HG03442 (cell line): ENCODE measurements at regions not wholly inside any gene's neighbourhood (a gene's known extent, or its start where the extent isn't known, plus 50 kb on each side); places are given as distances from the start of the nearest gene placed in this dataset.
"Not testable (repeated sequence)": the region's sequence is repeated elsewhere in the genome, so short reads cannot be mapped to it uniquely, and the experiment has no call there.

Source experiments
- ATAC-seq: cut with Tn5 transposase; IDR thresholded peaks from one replicate; pipeline ENCODE4 v1.9.1; 2021; ENCODE audit warnings: mild to moderate bottlenecking, moderate library complexity; ENCODE audit not compliant: unreplicated experiment

DNA sequence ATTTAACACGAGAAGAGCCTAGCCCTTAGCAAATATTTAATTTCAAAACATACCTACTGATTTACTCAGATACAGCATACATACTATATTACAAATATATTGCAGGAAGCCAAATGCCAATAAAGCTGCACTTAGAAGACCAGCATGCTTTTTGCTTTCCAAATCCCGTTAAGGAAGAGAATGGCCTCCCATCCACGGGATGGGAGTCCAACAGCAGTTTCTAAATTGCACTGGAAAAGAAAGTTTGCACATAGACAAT lies 156.3 kb upstream of the FOXN3 start:
- ATAC-seq = no peak

GRCh38 chr14:89572596-89573398 lies 155.8 kb upstream of the FOXN3 start:
- no peak for ATAC-seq

- ATAC-seq = no peak
Observed at GRCh38 chr14:89571491-89571890, 154.5 kb upstream of the FOXN3 start.

- ATAC-seq = no peak
Observed at GRCh38 chr14:89566644-89567415, 149.8 kb upstream of the FOXN3 start.

- no peak for ATAC-seq
Observed at GRCh38 chr14:89566180-89566579, 149.1 kb upstream of the FOXN3 start.

DNA sequence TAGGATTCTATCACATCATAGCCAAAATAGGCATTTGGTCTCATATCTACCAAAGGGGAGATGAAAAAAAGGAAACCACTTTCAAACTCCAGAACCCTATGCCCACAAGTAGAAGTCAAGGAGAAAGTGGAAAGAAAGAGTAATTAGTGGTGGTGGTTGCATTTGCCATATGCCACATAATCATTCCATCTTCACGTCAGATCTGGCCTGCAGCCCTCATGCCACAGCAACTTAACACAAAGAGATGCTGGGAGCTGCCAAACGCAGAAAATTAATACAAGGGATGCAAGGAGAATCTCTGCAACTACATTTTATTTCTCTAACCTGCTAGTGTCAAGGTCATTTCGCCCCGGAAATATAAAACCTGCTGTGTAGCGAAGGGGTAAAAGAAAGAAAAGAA lies 148.6 kb upstream of the FOXN3 start:
- ATAC-seq = no peak

DNA sequence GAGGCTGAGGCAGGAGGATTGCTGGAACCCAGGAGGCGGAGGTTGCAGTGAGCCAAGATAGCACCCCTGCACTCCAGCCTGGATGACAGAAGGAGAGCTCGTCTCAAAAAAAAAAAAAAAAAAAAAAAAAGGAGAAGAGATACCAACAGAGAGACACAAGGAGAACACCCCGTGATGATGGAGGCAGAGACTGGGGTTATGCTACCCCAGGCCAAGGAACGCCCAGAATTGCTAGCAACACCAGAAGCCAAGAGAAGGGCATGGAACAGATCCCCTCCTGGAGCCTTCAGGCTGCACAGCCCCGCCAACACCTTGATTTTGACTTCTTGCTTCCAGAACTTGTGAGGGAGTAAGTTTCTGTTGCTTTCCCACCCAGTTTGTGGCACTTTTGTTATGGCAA lies 148.0 kb upstream of the FOXN3 start:
- ATAC-seq = no peak

DNA sequence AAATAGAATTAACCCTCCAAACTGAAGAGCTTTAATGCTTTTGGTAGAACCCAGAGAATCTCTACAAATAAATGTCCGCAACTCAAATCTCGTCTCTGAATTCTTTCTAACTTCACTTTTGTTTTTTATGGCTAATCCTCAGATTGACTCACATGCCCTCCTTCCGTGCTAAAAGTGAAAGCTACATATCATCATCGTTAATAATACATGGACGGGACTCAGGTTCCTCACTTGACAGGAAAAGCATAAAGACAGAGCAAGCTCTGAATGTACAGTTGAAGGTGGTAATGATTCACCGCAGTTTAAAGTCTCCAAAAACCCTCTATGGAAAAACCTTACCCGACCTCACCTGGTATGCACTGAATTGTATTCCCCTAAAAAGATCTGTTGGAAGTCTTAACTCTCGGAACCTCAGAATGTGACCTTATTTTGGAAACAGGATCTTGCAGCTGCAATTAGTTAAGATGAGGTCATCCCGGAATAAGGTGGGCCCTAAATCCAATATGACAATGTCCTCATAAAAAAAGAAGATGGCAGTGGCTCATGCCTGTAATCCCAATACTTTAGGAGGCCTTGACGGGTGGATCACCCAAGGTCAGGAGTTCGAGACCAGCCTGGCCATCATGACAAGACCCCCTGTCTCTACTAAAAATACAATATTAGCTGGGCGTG lies 147.4 kb upstream of the FOXN3 start:
- no peak for ATAC-seq

- no peak for ATAC-seq
Observed at GRCh38 chr14:89563471-89563870, 146.4 kb upstream of the FOXN3 start.

DNA sequence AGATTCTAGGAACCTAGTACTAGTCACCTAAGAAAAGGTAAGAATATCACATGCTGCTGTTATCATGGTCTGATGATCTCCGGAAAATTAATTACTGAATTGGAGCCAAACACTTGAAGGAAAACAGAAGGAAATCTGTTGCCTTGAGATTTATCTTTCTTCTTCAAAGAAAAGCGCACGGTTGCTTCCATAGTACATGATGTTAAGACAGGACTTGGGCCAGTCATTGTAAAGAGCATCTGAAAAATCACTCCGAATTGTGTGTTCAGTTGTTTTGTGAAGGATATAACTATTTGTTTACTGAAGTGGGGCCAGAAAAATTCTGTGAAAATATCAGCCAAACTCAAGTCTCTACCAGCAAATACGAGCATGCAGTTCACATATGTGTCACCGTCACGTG lies 134.9 kb upstream of the FOXN3 start:
- no peak for ATAC-seq

- ATAC-seq = no peak
Observed at GRCh38 chr14:89551432-89551831, 134.4 kb upstream of the FOXN3 start.

DNA sequence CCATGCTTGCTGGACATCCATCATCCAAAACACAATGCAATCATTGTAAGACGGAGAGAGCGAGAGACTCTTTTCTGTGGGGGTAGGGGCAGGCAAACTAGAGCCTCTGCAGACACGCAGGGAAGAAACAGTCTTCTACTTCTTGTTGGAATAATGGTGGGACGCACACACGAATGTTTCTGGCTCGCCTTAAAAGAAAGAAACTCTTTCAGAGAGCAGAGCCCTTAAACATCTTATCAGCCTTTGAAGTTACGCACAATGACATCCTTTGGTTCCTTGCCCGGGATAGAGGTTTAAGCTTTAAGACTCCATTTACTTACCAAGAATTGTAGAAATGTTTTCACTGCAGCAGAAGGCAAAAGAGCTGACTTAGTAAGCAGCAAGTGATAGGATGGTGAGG lies 133.8 kb upstream of the FOXN3 start:
- no peak for ATAC-seq

DNA sequence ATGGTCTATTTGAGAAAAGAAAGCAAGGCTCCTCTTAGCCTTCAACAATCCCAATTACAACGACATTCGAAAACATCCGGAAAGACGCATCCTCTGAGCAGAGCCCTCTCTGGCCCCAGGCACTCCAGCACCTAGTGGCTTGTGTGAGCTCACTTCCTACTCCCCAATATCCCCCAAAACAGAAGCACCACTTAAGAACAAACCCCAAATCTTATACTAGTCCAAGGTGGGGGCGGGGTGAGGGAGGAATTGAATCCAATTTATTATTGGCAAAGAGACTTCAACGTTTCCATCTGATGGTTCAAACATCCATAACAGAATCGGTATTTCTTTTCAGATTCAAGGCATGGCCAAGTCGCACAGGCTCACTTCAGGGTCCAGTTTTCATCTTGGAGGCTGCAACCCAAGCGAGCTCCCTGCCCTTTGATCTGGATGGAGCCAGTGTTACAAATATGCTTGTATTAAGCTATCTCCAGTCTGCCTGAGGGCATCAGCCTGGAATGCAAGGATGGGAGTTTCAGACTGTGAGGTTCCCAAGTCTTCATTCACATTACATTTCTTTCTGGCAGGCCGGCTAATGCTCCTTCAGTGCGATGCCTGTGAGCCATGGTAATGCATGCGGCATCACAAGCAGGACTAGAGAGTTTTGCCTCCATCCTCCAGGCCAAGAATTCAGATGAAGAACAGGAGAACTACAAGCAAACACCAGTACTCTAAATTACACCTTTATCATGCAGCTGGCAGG lies 132.5 kb upstream of the FOXN3 start:
- no peak for ATAC-seq

DNA sequence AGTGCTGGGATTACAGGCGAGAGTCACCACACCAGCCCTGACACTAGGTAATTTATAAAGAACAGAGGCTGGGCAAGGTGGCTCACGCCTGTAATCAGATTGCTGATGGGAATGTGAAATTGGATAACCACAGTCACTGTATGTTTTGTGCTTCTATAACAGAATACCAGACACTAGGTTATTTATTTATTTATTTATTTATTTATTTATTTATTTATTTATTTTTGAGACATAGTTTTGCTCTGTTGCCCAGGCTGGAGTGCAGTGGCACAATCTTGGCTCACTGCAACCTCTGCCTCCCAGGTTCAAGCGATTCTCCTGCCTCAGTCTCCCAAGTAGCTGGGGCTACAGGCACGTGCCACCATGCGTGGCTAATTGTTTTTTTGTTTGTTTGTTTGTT lies 130.0 kb upstream of the FOXN3 start:
- ATAC-seq = not testable (repeated sequence)

DNA sequence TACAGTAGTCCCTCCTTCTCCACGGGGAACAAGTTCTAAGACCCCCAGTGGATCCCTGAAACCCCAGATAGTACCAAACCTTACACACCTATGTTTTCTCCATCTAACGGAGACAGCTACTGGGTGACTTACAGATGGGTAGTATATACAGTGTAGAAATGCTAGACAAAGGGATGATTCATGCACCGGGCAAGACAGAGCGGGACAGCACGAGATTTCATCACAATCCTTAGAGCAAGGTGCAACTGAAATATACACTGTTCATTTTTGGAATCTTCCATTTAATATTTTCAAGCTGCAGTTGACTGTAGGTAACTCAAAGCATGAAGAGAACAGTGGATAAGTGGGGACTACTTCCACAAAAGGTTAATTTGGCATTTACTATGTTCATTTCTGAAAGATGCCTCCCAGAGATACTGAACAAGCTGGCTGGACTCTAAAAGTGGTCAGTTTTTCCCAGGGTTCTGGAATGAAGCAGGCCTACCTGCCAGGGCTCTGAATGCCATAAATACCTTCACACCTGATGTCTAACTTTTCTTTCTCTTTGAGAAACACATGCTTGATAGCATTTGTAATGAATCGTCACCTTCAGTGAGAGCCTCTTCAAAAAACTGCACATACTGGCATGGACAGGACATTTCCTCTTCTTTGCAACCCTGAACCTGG lies 127.7 kb upstream of the FOXN3 start:
- ATAC-seq = no peak

- ATAC-seq = no peak
Observed at GRCh38 chr14:89543425-89543790, 126.4 kb upstream of the FOXN3 start.

DNA sequence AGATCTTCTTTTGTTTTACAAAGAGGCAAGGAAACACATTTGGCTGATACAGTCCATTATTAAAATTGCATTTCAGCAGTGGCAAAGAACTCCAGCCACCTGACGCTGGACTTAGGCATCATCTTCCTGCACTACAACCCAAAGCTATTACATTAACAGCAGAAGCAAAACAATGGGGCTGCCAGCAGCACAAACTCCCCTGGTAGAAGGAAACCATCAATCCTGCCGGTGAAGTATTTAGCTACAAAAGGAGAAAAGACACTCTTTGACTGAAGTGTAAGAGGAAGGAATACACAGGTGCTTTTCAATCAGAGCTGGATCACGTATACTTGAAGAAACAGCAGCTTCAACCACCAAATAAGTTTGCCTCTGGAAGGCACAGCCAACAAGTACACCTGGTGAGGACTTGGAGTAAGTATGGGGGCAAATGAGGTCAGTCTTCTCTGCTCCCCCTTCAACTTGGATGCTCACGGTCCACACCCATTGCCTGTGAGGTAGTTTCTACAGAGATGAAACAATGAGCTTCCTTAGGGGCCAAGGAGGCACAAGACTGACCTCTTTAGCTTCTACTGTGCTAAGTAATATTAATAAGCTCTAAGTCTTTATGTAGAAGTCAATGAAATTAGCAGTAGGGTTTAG lies 125.9 kb upstream of the FOXN3 start:
- ATAC-seq = no peak

DNA sequence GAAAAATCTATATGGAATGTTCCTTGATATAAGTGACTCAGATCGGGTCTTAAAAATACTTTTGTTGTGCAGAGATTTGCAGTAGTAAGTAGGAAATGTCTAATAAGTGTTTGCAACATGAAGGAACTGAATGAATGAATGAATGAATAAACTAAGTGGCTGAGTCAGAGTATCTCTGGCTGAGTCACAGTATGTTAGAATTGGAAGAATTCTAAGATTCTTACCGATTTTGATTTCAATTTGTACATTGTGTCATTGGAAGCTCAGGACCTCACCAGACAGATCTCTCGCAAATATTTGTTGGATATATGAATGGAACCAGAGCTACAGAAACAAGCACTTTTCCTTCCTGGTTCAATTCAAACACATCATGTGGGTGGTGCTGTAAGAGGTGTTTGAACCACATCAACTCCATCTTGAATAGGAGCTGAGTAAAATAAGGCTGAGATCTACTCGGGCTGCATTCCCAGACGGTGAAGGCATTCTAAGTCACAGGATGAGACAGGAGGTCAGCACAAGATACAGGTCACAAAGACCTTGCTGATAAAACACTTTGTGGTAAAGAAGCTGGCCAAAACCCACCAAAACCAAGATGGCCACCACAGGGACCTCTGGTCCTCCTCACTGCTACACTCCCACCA lies 123.9 kb upstream of the FOXN3 start:
- no peak for ATAC-seq

DNA sequence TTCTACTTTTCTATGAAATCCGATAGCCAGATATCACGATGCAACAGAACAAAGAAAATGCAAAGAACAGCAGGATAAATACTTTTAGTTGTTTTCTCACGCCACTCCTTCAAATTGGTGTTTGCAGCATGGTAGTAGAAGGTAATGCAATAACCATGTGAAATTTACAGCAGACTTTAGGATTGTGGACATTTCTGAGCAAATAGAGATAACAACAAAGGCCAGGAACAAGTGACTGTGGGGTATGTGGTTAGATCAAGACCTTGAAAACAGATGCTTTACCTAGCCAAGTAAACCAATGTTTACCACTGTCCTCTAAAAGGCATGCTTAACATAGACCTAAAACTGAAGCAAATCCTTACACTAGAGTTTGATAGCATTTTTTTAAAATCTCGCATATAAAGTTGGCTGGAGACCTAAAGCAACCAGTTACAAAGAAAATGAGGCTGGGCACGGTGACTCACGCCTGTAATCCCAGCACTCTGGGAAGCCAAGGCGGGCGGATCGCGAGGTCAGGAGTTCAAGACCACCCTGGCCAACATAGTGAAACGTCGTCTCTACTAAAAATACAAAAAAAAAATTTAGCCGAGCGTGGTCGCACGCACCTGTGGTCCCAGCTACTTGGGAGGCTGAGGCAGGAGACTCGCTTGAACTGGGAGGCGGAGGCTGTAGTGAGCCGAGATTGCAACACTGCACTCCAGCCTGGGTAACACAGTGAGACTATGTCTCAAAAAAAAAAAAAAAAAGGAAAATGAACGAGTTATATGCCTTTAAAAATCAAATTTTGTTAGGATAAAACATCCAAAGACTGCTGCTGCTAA lies 123.2 kb upstream of the FOXN3 start:
- ATAC-seq = no peak
